HG03378 (cell line): ENCODE measurements at regions not wholly inside any gene's neighbourhood (a gene's known extent, or its start where the extent isn't known, plus 50 kb on each side); places are given as distances from the start of the nearest gene placed in this dataset.

Source experiments
- ATAC-seq: cut with Tn5 transposase; IDR thresholded peaks from one replicate; pipeline ENCODE4 v1.9.1; 2021; ENCODE audit warnings: mild to moderate bottlenecking, moderate library complexity; ENCODE audit not compliant: unreplicated experiment

DNA sequence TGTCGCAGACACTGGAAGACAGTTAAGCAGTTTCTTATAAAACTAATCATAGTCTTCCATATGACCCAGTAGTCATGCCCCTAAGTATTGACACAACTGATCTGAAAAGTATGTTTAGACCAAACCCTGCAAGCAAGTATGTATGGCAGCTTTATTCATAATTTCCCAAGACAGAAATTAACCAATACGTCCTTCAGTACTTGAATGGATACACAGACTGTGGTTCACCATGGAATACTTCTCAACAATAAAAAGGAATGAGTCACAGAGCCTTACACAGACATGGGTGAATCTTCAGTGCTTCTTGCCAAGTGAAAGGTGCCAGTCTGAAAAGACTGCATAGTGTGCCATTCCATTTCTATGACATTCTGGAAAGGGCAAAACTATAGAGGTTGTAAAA lies 50.2 kb upstream of the AKR1E2 start:
- ATAC-seq = no peak

DNA sequence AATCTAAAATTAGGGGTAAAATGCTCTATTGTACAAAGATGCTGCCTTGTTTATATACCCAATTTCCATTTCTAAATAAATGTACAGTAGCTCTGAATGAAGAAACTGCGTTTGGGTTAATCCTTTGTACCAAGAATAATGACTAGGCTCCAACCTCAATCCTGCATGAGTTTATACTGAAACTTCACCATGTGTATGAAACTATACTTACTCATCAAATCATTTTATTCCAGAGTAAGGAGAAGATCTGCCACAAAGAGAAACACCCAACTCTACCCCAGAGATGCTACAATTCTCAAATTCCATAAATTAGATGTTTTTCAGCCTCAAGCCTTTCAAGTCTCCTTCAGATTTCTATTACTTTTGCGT lies 53.8 kb upstream of the AKR1E2 start:
- no peak for ATAC-seq

DNA sequence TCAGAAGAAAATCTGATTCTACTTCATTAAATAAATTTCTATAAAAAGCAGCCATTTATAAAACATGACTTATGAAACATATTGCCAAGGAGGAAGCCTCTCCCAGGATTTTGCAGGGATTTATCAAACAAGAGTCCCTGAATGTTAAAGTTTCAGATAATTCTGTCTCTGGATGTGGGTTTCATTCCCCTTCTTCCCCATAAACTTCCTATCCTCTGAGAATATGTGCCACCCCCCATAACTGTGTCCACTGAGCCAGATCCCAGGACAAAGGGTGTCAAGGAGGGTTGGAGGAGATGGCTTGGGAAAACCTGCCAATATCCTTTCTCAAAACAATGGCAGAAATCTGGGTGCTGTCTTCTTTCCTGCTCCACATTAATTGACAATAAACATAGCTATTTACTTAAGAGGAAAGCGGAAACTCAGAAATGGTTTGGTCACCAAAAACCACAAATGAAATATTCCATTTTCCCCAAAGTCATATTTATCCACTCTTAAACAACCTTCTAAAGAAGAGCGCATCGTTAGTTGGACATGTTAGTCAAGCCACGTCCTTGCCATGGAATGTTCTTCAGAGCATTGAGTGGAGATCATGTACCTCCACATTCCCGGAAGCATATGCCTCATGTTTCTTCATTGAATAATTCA lies 54.3 kb upstream of the AKR1E2 start:
- ATAC-seq = no peak

DNA sequence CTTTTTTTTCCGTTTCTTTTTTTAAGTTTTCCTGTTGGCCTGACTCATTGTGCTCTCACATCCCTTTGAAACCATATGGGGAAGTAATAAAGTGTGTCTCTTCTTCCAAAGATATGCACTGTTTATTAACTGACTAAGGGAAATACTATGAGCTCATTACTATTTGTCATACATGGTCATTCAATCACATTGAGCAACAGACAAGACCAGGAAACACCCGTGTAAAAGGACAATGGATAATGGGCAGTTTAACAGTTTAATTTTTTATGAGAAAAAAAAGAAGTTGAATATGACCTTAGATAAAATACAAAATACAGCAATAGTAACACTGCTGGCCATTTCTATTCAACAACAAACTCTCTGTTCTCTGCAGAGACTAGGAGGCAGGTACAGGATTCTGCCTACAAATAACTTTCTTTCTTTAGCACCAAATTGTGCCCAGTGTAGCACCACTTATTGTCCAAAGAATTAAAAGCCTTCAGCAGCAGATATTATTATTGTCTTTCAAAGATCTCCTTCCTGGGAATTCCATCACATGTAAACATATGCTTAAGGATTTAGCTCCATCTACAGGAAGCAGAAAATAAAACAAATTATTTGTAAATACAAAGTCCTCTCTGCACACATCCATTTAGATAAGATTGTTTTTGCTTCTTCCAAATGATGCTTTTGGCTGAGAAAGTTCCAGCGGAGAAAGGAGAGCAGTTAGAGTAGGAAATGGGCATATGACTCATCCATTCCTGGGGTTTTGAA lies 55.0 kb upstream of the AKR1E2 start:
- no peak for ATAC-seq

DNA sequence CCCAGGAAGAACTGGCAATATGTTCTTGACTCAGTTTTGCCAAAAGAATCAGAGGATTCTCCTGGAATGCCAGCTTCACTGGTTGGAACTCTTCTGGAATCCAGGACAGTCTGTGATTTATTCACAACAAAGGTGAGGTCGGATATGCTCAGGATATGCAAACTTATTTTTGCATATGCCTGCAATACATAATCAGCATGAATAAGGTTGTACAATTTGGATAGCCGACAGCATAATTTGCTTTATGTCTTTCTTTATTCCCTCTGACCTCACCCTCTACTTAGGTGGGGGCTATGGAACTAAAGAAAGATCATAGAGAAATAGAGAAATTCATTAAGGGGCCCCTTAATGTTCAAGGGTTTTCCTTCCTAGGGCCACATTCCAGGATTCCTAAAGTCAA lies 57.6 kb upstream of the AKR1E2 start:
- ATAC-seq = no peak

DNA sequence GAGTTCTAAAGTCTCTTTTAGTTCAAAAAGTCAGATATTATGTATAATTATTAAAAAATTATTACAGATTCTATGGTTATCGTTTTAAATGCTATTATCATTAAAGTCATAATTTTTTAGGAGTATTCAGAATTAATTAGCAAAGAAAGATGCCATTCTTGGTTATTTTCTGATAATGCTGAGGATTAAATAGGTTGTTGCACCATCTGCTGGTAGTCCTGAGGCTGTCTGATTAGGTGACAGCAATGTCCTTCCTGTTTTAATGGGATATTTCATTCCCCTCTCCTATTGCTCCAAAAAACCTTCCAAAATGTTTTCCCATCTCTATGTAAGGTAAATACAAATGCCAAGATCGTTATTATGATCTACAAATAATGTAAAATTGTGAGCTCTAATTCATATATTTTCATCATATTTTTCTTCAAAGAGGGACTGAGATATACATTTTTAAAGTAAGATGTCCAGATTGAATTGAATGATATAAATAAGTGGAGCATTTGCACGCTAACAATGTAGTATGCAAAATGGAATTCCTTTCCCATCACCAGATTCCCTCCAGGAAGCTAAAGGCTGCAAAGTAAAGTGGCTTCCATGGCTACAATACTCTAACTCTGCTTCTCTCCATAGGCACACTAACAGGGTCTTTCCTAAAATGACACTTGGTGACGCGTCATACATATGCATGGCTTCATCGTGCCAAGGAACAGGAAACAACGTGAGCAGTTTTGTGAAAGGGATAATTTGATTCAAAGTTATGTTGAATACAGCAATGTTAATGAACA lies 58.8 kb upstream of the AKR1E2 start:
- no peak for ATAC-seq

DNA sequence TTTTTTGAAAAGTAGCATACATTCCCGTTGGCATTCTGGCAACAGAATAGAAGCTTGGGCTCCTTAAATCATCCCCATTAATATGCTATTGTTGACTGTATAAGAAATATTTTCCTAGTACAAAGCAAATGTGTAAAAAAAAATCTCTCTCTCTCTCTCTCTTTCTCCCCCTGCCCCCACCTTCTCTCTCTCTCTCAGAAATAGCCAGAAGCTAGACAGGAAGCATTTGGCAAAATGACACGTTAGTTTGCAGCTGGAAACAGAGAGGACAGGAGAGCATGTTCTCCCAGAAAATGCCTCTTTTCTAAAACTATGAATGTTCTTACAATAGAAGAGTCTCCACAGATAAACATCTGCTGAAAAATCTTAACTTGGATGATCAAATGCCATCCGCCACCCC lies 59.6 kb upstream of the AKR1E2 start:
- no peak for ATAC-seq

DNA sequence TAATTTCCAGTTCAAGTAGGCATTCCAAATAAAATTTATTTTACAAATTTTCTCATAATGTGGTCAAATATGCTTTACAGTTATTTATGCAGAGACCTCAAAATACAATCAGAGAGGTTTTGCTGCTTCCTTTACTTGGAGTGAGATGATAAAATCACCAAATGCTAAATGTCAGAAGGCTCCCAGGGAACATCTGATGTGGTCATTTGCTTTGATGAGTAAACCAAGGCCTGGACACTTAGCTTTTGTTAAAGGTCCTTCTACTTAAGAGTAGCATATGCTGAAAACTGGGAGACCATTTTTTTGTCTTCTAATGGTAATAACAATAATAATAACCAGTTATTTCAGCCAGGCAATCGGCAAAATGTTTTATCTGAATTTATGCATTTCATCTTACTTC lies 60.6 kb upstream of the AKR1E2 start:
- no peak for ATAC-seq

DNA sequence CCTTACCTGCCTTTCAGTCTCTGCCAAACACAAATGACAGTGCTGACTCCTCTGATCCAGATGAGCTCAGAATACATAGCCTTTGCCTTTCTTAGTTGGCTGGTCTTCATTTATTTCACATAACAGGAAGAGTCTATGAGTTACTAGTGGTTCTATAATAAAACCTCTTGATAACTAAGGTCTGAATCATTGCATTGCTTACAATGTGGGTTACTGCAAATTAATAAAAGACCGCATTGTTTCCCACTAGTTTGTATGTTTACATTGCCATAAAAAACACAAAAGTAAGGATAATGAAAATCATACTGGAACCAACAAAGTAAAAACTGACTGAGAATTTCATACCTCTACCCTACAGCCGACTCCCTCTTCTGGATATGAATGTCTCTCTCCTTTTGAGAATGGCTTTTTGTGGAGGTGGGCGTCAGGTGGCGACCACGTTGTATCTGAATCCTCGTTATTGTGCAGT lies 62.0 kb upstream of the AKR1E2 start:
- no peak for ATAC-seq

DNA sequence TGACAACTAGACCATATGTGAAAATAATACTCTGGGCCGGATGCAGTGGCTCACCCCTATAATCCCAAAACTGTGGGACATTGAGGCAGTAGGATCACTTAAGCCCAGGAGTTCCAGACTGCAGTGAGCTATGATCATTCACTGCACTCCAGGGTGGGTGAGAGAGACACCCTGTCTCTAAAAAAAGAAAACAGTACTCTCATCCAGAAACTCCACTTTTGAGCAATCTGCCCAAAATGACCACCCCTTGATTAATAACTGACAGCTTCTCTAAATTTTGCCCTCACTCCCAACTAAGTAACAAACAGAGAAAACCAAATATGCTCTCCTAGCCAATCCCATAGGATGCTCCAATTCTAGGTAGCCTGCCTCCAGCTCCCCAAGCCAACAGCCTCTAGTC lies 62.5 kb upstream of the AKR1E2 start:
- no peak for ATAC-seq

DNA sequence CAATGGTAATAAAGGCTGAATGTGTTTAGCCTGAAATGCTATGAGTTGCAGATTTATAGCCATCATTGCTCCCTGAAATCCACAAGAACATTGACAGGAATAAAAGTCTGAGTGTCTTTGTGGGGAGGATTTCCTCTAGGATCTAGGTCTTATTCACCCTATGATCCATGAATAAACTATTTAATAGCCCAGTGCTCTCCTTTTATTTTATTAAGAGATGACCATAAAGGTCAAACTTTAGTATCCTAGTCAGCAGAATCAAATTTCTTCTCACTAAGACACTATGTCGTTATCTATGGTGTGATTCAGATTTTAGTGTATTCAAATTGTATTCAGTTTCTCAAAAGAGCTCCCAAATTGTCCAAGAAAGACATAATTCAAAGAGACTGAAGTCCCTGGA lies 67.8 kb upstream of the AKR1E2 start:
- ATAC-seq = no peak

DNA sequence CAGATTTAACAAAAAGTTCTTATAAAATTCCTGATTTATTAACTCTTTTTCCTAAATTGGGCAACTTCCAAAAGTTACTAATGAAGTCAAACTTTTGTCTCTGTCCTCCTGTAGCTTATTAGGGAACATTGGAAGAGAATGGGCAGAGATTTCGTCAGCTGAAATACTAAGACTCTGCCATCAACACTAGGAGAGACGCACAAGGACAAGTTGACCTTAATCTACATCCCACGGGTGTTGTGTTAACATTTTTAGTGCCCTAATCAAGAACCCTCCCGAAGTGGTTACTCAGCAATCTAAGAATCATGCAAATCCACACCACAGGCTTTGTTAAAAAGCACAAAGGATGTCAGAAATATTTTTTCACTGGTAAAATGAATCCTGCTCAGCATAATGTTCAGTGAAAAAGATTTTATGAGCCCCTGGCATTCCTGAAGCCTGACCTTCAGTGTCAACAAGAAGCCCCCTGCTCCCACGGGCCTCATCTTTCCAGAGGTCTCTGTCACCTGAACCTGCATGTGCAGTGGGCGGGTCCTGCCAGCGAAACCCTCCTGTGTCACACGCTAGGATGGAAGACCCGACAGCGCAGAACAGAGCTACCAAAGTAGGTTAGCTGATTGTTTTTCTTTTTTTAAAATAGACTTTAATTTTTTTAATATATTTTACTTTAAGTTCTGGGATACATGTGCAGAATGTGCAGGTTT lies 70.6 kb upstream of the AKR1E2 start:
- ATAC-seq = no peak

DNA sequence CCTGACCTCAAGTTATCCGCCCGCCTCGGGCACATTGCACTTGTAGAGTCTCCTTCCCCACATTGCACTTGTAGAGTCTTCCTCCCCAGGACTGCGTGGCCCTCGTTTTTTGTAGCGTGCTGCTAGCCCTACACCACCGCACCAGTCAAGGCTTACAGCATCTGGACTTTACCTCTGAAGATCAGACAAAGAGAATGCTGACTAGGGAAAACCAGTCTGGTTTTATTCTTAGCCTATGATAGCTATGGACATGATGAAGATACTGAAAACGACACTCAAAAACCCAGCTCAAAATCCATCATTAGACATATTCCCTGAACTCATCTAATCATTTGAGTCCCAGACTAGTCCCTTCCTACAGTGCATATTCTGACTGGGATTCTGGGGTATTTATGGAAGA lies 71.9 kb upstream of the AKR1E2 start:
- ATAC-seq = no peak

DNA sequence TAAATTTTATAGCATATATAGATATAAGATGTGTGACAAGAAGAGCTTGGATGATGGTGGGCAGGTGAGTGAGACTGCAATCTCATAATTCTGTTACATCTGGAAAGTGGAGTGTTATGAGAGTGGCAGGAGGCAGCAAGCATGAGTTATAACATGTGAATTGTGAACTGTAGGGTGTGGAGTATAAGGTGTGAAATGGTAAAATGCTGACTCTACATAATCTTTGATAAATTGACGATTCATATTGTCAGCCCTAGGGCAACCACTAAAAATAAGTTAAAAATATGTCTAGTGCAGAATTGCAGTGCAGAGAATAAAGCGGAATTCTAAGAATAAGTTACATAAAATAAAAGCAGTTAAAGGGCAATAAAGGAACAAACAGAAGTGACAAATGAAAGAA lies 74.8 kb upstream of the AKR1E2 start:
- no peak for ATAC-seq

DNA sequence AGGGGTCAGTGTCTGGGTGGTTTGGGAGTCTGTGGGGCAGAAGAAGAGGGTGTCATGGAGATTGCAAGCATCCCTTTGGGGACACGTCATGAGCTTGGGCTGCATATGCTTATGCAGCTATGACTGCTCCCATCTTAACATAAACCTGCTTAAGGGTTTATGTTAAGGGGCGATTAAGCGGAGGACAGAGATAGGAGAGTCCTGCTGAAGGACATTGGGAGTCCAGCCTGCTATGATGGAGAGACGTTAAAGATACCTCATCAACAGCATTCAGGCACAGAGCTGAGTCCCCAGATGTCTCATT lies 76.8 kb upstream of the AKR1E2 start:
- ATAC-seq = no peak

DNA sequence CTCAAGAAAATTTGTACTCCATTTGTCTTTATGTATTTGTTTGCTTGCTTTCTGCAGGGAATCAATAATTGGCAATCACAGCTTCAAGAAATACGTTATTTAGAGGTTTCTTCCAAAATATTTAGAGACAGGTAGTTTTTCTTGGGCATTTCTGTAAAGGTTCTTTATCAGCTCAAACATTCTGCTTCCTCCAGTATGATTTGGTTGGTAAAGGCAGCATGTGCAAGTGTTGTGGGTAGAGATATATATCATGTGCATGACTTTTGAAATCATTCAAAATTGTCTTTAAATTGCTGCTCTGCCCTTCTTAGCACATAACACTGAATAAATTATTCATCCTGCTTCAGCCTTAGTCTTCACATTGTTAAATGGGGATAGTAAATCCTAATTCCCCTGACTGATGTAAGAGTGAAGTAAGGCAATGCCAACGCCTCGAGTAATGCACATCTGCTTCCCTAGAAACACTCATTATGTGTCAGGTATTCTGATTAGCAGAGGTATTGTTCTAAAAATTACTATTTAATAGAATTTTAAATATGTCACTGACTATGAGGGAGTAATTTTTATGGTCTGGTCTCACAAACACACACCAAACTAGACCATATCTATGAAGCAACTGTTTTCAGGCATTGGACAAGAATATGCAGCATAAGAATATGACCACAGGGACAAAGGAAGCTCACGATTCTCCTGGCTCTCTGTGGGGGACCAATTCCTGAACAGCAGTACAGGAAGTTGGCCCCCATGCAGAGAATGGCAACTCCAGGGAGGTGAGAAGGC lies 77.3 kb upstream of the AKR1E2 start:
- ATAC-seq = no peak

DNA sequence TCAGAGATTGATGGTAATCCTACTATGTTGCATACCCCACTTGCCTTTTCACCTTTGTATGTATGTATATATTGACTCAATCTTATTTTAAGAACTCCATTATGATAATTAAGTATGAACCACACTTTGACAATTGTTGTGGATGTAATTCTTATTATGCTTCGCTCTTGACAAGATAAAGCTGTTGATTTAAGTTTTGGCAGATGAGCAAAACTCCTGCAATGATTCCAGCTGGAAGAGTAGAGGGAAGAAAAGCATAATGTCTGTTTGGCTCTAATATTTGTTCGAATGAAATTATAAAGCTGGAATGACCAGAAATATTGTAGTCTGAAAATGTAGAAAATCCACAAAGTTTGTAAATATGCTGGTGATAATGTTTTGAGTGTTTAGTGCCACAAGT lies 83.8 kb upstream of the AKR1E2 start:
- no peak for ATAC-seq

DNA sequence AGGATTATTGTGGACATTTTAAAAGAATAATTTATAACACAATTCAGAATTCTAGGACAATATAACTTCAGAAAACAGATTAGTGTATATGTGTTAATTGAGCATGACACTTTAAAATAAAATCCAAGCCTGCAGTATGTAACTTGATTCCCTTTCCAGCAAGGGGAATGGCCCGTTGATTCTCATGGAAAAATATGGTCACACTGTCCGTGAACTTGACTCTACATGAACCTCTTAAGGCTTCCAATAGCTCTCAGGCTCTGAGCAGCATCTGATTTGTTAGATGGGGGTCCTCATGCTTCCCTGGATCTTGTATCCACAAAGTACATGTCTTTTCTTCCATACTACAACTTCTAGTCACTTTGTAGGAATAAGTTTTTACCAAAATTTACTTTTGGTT lies 85.5 kb upstream of the AKR1E2 start:
- ATAC-seq = no peak

DNA sequence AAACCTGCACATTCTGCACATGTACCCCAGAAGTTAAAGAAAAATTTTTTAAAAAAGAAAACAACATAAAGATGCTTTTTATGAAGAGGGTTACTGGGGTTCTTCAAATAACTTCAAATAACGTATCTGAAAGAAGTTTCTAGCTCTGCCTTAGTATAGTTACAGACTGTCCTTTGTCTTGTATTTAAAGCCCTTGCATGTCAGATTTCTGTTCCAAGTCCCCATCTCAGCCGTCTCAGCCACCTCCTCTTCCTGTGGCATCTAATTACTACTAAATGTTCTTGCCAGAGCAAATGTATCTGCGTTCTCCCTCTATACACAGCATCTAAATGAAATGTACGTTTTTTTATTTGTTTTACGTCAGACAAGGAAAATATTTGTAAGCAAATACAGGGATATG lies 89.4 kb upstream of the AKR1E2 start:
- ATAC-seq = no peak

DNA sequence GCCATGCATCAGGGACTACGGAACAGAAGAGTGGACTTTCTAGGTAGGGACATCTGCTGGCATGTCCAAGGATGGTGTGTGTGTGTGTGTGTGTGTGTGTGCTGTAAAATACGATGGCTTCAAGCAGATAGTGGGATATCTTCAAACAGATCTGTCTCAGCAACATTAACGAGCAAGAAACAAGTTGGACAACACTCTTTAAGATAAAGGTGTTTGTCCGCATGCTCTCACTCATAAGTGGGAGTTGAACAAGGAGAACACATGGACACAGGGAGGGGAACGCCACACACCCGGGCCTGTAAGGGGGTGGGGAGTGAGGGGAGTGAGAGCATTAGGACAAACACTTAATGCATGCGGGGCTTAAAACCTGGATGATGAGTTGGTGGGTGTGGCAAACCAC lies 89.8 kb upstream of the AKR1E2 start:
- ATAC-seq = no peak

DNA sequence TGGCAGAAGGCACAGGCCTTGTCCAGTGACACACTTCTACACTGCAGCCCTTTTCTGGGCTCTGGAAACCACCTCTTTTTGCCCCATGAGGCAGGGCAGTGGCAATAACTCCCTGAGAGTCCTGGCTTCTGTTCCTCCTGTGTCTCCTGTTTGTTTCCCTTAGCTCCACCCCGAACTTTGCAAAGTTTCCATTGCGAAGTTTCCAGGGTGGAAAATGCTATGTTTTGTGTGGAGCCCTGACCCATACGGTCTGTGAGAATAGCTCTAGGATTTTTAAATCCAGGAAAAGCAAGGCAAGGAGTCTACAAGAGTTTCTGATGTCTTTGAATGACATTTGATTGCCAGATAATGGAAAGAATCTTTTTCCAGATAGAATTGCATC lies 92.2 kb upstream of the AKR1E2 start:
- no peak for ATAC-seq
